ENCODE measurements at regions not wholly inside any gene's neighbourhood (a gene's known extent, or its start where the extent isn't known, plus 50 kb on each side); places are given as distances from the start of the nearest gene placed in this dataset.
"Not testable (repeated sequence)": the region's sequence is repeated elsewhere in the genome, so short reads cannot be mapped to it uniquely, and the experiment has no call there.

DNA sequence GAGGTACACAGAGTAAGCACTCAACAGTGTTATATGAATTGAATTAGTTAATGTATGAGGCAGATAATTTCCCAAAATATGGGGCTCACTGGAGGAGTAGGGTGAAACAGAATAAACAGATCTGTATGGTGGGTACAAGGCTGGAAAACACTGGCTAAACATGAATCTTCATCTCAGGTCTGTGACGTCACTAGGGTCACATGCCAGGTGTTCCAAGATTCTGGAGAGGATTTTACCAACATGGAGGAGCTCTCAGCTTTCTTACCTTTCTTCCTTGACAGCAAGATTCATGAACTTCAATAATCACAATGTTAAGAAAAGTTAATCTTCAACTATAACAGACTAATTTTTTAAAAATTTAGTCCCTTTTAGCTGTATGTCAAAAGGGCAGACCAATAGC, 385.3 kb upstream of the EYS start:
- not testable (repeated sequence) for TF ChIP-seq RFX5 (IDR thresholded peaks at IDR 0.05; ENCODE audit: low read depth, low read length); SIN3A (IDR thresholded peaks at IDR 0.05; ENCODE audit: low read depth, low read length); POLR2AphosphoS5 (IDR thresholded peaks at IDR 0.05; ENCODE audit: low read length); POLR2A (IDR thresholded peaks at IDR 0.05; ENCODE audit: low read depth, low read length); CEBPB (IDR thresholded peaks at IDR 0.05; ENCODE audit: borderline replicate concordance in 1 of 2, low read depth in 2 of 2, low read length in 2 of 2)
- TF ChIP-seq, protein P1, sequence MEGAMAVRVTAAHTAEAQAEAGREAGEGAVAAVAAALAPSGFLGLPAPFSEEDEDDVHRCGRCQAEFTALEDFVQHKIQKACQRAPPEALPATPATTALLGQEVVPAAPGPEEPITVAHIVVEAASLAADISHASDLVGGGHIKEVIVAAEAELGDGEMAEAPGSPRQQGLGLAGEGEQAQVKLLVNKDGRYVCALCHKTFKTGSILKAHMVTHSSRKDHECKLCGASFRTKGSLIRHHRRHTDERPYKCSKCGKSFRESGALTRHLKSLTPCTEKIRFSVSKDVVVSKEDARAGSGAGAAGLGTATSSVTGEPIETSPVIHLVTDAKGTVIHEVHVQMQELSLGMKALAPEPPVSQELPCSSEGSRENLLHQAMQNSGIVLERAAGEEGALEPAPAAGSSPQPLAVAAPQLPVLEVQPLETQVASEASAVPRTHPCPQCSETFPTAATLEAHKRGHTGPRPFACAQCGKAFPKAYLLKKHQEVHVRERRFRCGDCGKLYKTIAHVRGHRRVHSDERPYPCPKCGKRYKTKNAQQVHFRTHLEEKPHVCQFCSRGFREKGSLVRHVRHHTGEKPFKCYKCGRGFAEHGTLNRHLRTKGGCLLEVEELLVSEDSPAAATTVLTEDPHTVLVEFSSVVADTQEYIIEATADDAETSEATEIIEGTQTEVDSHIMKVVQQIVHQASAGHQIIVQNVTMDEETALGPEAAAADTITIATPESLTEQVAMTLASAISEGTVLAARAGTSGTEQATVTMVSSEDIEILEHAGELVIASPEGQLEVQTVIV (IDR thresholded peaks at IDR 0.05; ENCODE audit: borderline replicate concordance, partially characterized antibody): not testable (repeated sequence)
